Activated T-cell treated with anti-CD3 and anti-CD28 coated beads, Interleukin-2, amount 50 U/mL, for 4 hours (primary cell): ENCODE measurements at regions not wholly inside any gene's neighbourhood (a gene's known extent, or its start where the extent isn't known, plus 50 kb on each side); places are given as distances from the start of the nearest gene placed in this dataset.

ENCODE experiments used
- ATAC-seq, 2 donors: fragments of 200-7000 bp; cut with Tn5 transposase; one replicate each; pipeline ENCODE4 v1.10.0; 2021
- DNase-seq: peaks from one replicate; pipeline ENCODE4 v3.0.0-alpha.2; 2020
- H3K27me3 Mint-ChIP-seq: one replicate; pipeline ENCODE4 v1.8.0; 2021; ENCODE audit warnings: low read depth, mixed read lengths
- H3K36me3 Mint-ChIP-seq: one replicate; pipeline ENCODE4 v1.8.0; 2022; ENCODE audit warnings: mixed read lengths; ENCODE audit not compliant: insufficient read depth
- H3K4me1 Mint-ChIP-seq: one replicate; pipeline ENCODE4 v1.8.0; 2021; ENCODE audit warnings: low read depth, mixed read lengths
- H3K4me3 Mint-ChIP-seq: one replicate; pipeline ENCODE4 v1.8.0; 2021; ENCODE audit warnings: mild to moderate bottlenecking, moderate library complexity, mixed read lengths
- H3K9me3 Mint-ChIP-seq: one replicate; pipeline ENCODE4 v1.8.0; 2021; ENCODE audit warnings: mixed read lengths

DNA sequence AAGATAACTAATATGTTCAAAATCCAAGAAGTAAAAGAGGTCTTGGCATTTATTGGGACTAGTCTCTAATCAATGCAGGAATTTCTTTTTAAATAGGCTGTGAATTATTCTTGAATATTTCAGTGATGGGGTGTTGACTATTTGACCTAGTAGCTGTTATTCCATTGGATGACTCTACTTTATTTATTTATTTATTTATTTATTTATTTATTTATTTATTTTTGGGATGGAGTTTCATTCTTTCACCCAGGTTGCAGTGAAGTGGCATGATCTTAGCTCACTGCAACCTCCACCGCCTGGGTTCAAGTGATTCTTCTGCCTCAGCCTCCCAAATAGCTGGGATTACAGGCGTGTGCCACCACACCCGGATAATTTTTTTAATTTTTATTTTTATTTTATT lies 1227.8 kb downstream of the ZPLD1 start:
- Mint-ChIP-seq H3K27me3 (no peaks in the 10 kb centered on the region), H3K9me3 (peaks cover 6% of the 10 kb centered on the region), H3K36me3 (no peaks in the 10 kb centered on the region), H3K4me1 (no peaks in the 10 kb centered on the region), H3K4me3 (no peak overlapping the region)
- no peak for ATAC-seq
- no peak for DNase-seq

DNA sequence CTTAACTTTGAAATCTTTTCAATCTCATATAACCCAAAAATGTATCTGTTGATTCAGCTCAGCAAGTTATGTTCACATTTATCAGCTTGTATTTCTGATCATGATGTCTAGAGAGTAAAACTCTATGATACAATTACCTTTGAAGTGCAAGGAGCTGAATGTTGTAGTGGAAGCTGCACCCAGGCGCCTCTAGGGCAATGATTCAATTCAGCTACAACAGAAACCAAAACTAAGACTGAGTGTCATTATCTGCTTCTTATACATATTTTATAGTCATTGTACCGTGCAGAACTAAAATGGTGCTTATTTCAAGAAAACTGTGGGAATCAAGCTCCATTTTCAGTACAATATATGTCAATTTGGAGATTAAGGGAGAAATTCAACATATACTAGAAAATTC lies 1237.5 kb downstream of the ZPLD1 start:
- no peaks in the 10 kb centered on the region for H3K9me3 Mint-ChIP-seq
- ATAC-seq: no peak
- no peaks in the 10 kb centered on the region for H3K4me1 Mint-ChIP-seq
- no peaks in the 10 kb centered on the region for H3K36me3 Mint-ChIP-seq
- no peak overlapping the region for H3K4me3 Mint-ChIP-seq
- DNase-seq: no peak
- H3K27me3 Mint-ChIP-seq: no peaks in the 10 kb centered on the region

DNA sequence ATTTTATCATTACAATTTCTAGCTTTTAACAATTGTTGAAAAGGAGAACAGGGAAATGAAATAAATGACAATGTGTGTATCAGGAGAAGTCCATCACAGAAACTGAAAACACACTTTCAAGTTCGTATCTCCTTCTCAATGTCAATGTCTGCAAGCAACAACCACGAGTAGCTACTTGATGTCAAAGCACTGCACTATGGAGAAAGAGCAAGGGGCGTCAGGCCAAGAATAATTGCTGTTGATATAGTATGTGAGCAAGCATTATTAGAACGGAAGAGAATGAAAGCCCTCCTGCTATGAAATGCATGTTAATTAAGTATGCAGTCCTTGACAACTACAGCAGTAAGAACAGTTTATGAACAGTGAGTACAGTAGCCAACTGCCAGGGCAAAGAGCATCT lies 1250.1 kb downstream of the ZPLD1 start:
- H3K9me3 Mint-ChIP-seq: peaks cover 8% of the 10 kb centered on the region
- H3K36me3 Mint-ChIP-seq: no peaks in the 10 kb centered on the region
- no peaks in the 10 kb centered on the region for H3K27me3 Mint-ChIP-seq
- DNase-seq (no peak), ATAC-seq (no peak)
- H3K4me1 Mint-ChIP-seq: no peaks in the 10 kb centered on the region
- no peak overlapping the region for H3K4me3 Mint-ChIP-seq

DNA sequence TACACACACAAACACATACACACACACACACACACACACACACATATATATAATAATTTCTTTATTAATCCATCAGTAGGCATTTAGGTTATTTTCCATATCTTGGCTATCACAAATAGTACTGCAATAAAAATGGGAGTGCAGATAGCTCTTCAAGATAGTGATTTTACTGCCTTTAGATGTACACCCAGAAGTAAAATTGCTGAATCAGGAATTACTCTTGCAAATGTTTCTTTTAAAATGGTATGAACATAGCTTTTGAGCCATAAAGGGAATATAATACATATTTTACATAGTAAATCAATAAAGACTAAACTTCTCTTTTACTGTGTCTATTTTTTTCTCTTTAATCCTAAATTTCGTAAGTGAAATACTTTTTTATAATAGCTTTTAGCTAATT lies 1251.1 kb downstream of the ZPLD1 start:
- H3K9me3 Mint-ChIP-seq: peaks cover 8% of the 10 kb centered on the region
- H3K36me3 Mint-ChIP-seq: no peaks in the 10 kb centered on the region
- DNase-seq: no peak
- no peaks in the 10 kb centered on the region for H3K27me3 Mint-ChIP-seq
- no peaks in the 10 kb centered on the region for H3K4me1 Mint-ChIP-seq
- no peak overlapping the region for H3K4me3 Mint-ChIP-seq
- ATAC-seq: no peak

DNA sequence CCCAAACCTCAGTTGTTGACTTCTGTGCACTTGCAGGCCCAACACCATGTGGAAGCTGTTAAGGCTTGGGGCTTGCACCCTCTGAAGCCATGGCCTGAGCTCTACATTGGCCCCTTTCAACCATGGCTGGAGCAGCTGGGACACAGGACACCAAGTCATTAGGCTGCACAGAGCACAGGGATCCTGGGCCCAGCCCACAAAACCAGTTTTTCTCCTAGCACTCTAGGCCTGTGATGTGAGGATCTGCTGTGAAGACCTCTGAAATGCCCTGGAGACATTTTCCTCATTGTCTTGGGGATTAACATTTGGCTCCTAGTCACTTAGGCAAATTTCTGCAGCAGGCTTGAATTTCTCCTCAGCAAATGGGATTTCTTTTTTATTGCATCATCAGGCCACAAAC lies 1255.7 kb downstream of the ZPLD1 start:
- H3K4me3 Mint-ChIP-seq: no peak overlapping the region
- H3K9me3 Mint-ChIP-seq: peaks cover 14% of the 10 kb centered on the region
- H3K36me3 Mint-ChIP-seq: no peaks in the 10 kb centered on the region
- no peak for ATAC-seq
- no peaks in the 10 kb centered on the region for H3K4me1 Mint-ChIP-seq
- no peak for DNase-seq
- no peaks in the 10 kb centered on the region for H3K27me3 Mint-ChIP-seq

DNA sequence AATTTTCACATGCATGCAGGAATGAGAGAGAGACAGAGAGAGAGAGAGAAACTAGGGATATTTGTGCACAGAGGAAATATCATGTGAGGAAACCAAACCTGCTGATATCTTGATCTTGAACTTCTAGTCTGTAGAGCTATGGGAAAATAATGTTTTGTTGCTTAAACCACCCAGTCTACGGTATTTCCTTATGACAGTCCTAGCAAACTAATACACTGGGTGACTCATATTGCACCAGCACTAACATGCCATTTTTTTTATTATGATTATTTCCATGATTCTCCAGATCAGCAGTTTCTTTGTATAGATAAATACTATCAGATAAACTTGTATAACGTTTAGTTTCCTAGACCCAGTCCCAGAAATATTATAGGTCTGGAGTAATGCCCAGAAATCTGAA lies 1259.0 kb downstream of the ZPLD1 start:
- no peaks in the 10 kb centered on the region for H3K4me1 Mint-ChIP-seq
- DNase-seq (no peak), ATAC-seq (no peak)
- H3K4me3 Mint-ChIP-seq: no peak overlapping the region
- H3K27me3 Mint-ChIP-seq: no peaks in the 10 kb centered on the region
- H3K36me3 Mint-ChIP-seq: no peaks in the 10 kb centered on the region
- H3K9me3 Mint-ChIP-seq: peaks cover 19% of the 10 kb centered on the region

DNA sequence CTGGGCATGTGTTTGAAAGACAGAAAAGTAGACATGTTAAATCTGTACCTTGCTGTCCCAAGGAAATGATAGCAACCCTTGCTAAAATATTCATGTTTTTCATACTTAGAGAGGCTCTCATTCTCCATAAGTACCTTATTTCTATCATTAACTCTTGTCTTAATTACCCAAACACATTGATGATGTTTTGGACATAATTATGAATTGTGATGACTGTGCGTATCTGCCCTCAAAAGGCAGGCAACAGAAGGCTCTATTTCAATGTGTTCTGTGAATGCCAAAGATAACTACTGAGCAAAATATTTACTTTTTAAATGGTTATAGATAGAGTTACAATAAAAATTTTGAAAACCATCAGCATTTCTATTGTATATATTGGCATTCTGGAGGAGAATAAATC lies 1263.8 kb downstream of the ZPLD1 start:
- H3K4me1 Mint-ChIP-seq: no peaks in the 10 kb centered on the region

DNA sequence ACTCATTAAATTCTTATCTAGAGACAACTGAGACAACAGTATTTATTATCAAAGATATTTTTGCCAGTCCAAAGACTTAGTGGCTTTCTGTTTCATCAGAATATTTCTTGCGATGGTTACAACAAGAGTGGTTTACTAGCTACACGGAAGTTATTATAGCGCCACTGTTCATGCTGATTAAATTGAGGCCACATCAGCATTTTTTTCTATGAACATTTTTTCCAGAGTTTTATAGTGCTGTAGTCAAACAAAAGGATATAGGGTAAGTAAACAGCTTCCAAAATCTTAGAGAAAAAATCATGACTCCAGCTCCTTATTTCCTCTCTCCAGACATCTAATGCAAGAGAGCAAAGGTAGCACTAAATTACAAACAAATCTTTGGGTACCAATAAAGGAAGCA lies 1264.4 kb downstream of the ZPLD1 start:
- no peak overlapping the region for H3K4me3 Mint-ChIP-seq
- no peaks in the 10 kb centered on the region for H3K4me1 Mint-ChIP-seq
- ATAC-seq (no peak), DNase-seq (no peak)
- no peaks in the 10 kb centered on the region for H3K36me3 Mint-ChIP-seq
- peaks cover 5% of the 10 kb centered on the region for H3K9me3 Mint-ChIP-seq
- H3K27me3 Mint-ChIP-seq: no peaks in the 10 kb centered on the region

More for the DNA sequence above, 1263.8 kb downstream of the ZPLD1 start:
- no peak for DNase-seq
- H3K9me3 Mint-ChIP-seq: peaks cover 5% of the 10 kb centered on the region
- ATAC-seq: no peak
- H3K4me3 Mint-ChIP-seq: no peak overlapping the region
- no peaks in the 10 kb centered on the region for H3K27me3 Mint-ChIP-seq
- H3K36me3 Mint-ChIP-seq: no peaks in the 10 kb centered on the region

DNA sequence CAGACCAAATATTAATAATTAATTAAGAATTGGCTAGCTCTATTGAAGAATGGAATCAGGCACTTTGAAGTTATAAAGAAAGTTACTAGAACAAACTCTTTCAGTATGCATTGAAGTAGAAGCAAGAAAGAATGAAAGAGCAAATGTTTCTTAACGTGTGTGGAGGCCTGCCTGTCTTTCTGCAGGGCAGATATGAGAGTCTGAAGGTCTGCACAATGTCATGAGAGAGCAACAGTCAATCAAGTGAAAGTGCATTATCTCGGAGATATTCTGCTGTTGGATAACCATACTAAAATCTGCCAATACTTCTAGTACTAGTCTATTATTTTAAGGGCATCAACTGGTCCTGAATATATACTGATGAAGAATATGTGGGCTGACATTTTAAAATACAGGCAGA lies 1270.8 kb downstream of the ZPLD1 start:
- H3K4me1 Mint-ChIP-seq: no peaks in the 10 kb centered on the region
- no peaks in the 10 kb centered on the region for H3K36me3 Mint-ChIP-seq
- ATAC-seq (no peak), DNase-seq (no peak)
- H3K4me3 Mint-ChIP-seq: no peak overlapping the region
- H3K27me3 Mint-ChIP-seq: no peaks in the 10 kb centered on the region
- no peaks in the 10 kb centered on the region for H3K9me3 Mint-ChIP-seq

DNA sequence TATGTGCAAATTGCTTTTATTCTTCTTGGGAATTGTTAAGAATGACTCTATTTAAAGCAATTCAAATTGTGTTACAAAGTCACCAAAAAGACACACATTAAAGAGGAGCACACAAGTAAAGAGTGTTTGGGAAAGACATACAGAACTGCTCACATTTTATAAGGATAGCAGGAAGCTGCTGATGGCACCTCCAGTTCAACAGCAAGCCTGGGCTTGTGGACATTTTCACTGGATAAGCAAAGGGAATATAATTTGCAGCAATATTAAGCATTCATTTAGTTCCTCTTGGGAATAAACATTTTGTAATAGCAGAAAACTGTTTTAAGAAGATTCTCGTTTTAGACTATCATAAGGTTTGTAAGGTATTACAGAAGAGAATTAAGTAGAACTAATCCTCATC lies 1271.9 kb downstream of the ZPLD1 start:
- no peak overlapping the region for H3K4me3 Mint-ChIP-seq
- H3K27me3 Mint-ChIP-seq: no peaks in the 10 kb centered on the region
- no peaks in the 10 kb centered on the region for H3K4me1 Mint-ChIP-seq
- DNase-seq: no peak
- no peaks in the 10 kb centered on the region for H3K9me3 Mint-ChIP-seq
- no peak for ATAC-seq
- H3K36me3 Mint-ChIP-seq: no peaks in the 10 kb centered on the region

DNA sequence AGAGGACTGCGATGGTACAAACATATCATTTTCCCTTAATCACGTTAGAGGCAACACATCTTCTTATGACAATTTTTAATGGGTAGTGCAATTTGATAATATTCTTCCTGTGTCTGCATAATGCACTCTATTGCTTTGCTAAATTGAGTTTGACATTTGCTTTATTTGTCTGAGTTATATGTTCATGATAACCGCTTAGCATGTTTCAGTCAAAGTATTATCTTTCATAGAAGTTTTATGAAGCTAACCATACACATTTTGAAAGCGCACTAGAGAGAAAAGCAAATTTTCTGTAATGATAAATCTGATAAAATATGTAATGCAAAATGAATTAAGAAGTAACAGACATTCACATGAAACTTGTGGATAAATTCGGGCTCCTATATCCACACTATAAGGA lies 1276.9 kb downstream of the ZPLD1 start:
- no peaks in the 10 kb centered on the region for H3K9me3 Mint-ChIP-seq
- no peak overlapping the region for H3K4me3 Mint-ChIP-seq
- DNase-seq (no peak), ATAC-seq (no peak)
- no peaks in the 10 kb centered on the region for H3K4me1 Mint-ChIP-seq
- no peaks in the 10 kb centered on the region for H3K27me3 Mint-ChIP-seq
- no peaks in the 10 kb centered on the region for H3K36me3 Mint-ChIP-seq

DNA sequence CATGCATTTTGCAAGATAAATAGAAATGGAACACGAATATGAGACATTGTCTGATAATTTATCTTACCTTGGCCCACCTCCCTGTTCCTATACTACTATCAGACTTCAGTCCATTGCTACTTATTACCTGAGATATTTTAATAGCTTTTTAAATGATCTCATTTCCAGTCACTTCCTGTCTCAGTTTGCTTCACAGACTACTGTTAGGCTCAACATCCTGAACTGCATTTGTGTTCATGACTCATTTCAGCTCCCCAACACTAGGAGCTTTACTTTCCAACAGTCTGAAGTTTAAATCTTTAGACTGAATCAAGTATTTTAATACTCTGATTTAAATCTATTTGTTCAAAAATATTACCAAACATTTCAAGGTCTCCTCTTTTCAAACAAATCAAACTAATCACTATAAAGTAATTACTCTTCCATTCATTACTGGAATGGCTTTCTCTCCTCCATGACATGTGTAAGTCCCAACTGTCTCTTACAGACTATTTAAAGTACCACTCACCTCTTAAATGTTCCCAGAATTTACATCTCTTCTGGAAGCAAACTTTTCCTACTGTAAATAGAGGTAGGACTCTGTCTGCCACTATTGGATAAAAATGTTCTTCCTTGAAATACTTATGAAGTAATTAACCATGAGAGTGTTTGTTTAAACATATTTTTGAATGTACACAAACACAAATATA lies 1277.6 kb downstream of the ZPLD1 start:
- no peaks in the 10 kb centered on the region for H3K36me3 Mint-ChIP-seq
- no peaks in the 10 kb centered on the region for H3K9me3 Mint-ChIP-seq
- no peak overlapping the region for H3K4me3 Mint-ChIP-seq
- ATAC-seq (no peak), DNase-seq (no peak)
- no peaks in the 10 kb centered on the region for H3K27me3 Mint-ChIP-seq
- no peaks in the 10 kb centered on the region for H3K4me1 Mint-ChIP-seq

DNA sequence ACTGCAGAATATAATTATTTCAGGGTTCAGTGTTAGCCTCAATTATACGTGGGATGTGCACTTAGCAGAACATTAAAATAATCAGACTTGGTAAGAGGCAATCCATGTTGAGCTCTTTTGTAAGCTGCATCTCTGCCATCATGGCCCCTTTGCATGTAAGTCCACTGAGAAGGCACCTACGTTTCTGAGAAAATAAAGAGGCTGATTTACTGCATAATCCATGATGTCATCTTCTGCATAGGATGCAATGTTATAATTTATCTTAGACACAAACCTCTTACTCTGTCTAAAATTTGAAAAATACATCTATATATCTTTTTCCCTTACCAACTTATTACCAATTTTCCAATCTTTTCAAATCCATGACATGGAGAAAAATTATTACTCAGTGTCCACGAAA lies 1294.7 kb downstream of the ZPLD1 start:
- H3K27me3 Mint-ChIP-seq: no peaks in the 10 kb centered on the region
- ATAC-seq: no peak
- no peak for DNase-seq
- H3K4me1 Mint-ChIP-seq: no peaks in the 10 kb centered on the region
- peaks cover 6% of the 10 kb centered on the region for H3K9me3 Mint-ChIP-seq
- H3K4me3 Mint-ChIP-seq: no peak overlapping the region
- no peaks in the 10 kb centered on the region for H3K36me3 Mint-ChIP-seq

DNA sequence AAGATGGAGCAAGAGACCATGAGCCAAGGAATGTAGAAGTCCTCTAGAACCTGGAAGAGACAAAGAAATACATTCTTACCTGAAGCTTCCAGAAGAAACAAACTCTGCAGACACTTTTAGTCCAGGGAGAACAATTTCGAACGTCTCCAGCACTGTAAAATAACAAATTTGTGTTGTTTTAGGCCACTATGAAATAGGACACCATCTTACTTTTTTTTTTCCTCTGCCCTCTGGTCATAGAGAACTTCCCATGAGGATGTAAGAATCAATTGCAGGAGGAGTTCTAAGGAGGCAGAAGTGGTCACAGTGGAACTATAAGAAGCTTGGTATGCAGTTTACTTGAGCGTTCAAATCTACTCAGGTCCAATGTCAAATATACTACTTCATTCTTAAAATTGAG lies 1295.9 kb downstream of the ZPLD1 start:
- ATAC-seq (no peak), DNase-seq (no peak)
- Mint-ChIP-seq H3K9me3 (peaks cover 6% of the 10 kb centered on the region), H3K4me3 (no peak overlapping the region), H3K27me3 (no peaks in the 10 kb centered on the region), H3K4me1 (no peaks in the 10 kb centered on the region), H3K36me3 (no peaks in the 10 kb centered on the region)

DNA sequence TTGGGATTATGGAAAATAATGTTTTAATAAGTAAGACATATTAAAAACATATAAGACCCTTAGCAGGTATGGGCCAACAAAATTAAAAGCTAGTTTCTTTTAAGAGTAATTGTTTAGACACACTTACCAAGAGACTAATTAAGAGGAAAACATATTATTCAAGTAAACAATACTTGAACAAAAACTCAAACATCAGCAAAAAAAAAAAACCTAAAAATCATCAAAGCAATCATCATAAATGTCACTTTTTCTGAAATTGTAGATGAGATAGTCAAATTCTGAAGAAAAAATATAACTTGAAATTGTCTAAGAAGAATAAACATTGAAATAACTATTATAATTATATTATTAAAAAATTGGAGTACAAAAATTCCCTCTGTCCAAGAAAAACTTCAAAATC lies 1318.2 kb downstream of the ZPLD1 start:
- DNase-seq (no peak), ATAC-seq (no peak)
- peaks cover 9% of the 10 kb centered on the region for H3K9me3 Mint-ChIP-seq
- no peak overlapping the region for H3K4me3 Mint-ChIP-seq
- H3K4me1 Mint-ChIP-seq: no peaks in the 10 kb centered on the region
- H3K27me3 Mint-ChIP-seq: no peaks in the 10 kb centered on the region
- no peaks in the 10 kb centered on the region for H3K36me3 Mint-ChIP-seq

DNA sequence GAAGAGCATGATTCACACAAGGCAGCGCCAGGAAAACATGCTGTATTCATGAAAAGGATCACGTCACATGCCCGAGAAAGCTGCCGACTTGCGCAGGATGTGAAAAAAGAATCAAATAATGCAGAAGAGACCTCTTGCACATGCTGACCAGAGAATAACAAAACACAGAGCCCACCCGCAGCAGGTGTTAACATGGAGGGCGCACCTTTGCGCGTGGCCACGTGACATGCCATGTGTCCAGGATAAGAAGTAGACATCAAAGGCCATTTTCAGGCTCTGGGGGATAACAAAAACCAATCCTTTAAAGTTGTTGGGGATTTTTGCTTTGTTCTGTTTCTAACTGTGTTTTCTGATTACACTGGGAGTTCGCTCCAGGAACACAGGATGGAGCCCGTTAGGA lies 1332.8 kb downstream of the ZPLD1 start:
- Mint-ChIP-seq H3K27me3 (no peaks in the 10 kb centered on the region), H3K4me1 (no peaks in the 10 kb centered on the region), H3K9me3 (peaks cover 5% of the 10 kb centered on the region), H3K4me3 (no peak overlapping the region), H3K36me3 (no peaks in the 10 kb centered on the region)
- no peak for ATAC-seq
- no peak for DNase-seq
